Activated T-cell treated with anti-CD3 and anti-CD28 coated beads, Interleukin-2, amount 50 U/mL, for 72 hours (primary cell): ENCODE measurements at regions not wholly inside any gene's neighbourhood (a gene's known extent, or its start where the extent isn't known, plus 50 kb on each side); places are given as distances from the start of the nearest gene placed in this dataset.
A peak's percentile ranks its signal among the peaks of the same experiment; 100 is the strongest.

ENCODE experiments used
- ATAC-seq, 2 donors: fragments of 150-1000 bp; cut with Tn5 transposase; replicated peaks in 1 of 2; 2 replicates each; pipeline ENCODE4 v1.10.0; 2021; ENCODE audit warnings: moderate library complexity in 2 of 2, mild to moderate bottlenecking in 1 of 2
- DNase-seq, 2 donors: peaks; one replicate each; pipeline ENCODE4 v3.0.0; 2021 to 2022; ENCODE audit warnings: mixed read lengths in 1 of 2
- H3K27ac Mint-ChIP-seq: one replicate; pipeline ENCODE4 v1.8.0; 2022; ENCODE audit warnings: mild to moderate bottlenecking, moderate library complexity, mixed read lengths
- H3K27me3 Mint-ChIP-seq: one replicate; pipeline ENCODE4 v1.8.0; 2022; ENCODE audit warnings: low read depth, mixed read lengths
- H3K36me3 Mint-ChIP-seq, 2 donors: one replicate each; pipeline ENCODE4 v1.8.0; 2022; ENCODE audit warnings: mixed read lengths in 2 of 2, mild to moderate bottlenecking in 1 of 2; ENCODE audit not compliant: insufficient read depth in 2 of 2
- H3K4me1 Mint-ChIP-seq: one replicate; pipeline ENCODE4 v1.8.0; 2022; ENCODE audit warnings: low read depth, mixed read lengths
- H3K4me3 Mint-ChIP-seq, 2 donors: one replicate each; pipeline ENCODE4 v1.8.0; 2022; ENCODE audit warnings: mild to moderate bottlenecking in 2 of 2, mixed read lengths in 2 of 2, moderate library complexity in 2 of 2
- H3K9me3 Mint-ChIP-seq, 2 donors: one replicate each; pipeline ENCODE4 v1.8.0; 2022; ENCODE audit warnings: mixed read lengths in 2 of 2

DNA sequence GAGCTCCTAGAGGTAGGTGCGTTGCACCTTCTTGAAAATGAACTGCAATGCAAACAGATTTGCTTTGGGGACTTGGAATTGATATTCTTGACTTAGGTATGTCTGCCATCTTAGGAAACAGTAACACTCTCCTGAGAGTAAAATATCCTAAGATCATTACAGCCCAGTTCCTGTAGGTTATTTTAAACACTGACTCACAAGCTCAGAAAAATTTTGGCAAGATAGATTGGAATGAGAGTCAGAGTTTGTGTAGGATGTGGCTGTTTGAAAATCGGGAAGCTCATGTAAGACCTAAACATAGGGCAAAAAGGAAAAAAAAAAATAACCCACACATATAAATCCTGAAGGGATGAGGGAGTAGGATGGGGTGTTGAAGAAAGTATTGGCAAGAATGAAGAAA is 377.0 kb upstream of the LRRC4C start:
- no peak for DNase-seq
- Mint-ChIP-seq H3K36me3 (peaks cover 0 to 3% of the 10 kb centered on the region in 2 donors), H3K4me1 (no peaks in the 10 kb centered on the region), H3K4me3 (no peak overlapping the region), H3K27me3 (no peaks in the 10 kb centered on the region), H3K9me3 (peaks cover 8 to 10% of the 10 kb centered on the region in 2 donors), H3K27ac (no peak overlapping the region)
- no peak for ATAC-seq

DNA sequence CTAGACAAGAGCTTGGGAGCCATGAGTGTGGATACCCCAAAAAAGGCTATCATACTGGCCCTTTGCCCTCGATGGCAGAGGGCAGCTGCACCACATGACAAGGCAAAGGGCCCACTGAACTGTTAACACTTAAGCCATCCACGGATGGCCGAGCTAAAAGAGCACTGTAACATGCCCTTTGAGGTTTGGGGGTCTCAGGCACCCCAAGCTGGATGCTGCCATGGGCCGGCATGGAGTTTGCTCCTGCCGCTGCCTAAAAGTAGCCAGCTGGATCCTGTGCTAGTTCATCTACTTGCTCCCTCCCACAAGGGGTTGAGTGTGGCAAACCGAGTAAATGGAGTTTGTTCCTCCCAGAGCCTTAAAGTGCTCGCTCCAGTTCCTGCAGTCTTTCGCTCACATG is 383.2 kb upstream of the LRRC4C start:
- Mint-ChIP-seq H3K36me3 (no peaks in the 10 kb centered on the region), H3K4me3 (no peak overlapping the region), H3K4me1 (no peaks in the 10 kb centered on the region), H3K27me3 (no peaks in the 10 kb centered on the region), H3K27ac (no peak overlapping the region), H3K9me3 (peaks cover 5% of the 10 kb centered on the region in 2 donors)
- DNase-seq: no peak
- ATAC-seq: no peak

DNA sequence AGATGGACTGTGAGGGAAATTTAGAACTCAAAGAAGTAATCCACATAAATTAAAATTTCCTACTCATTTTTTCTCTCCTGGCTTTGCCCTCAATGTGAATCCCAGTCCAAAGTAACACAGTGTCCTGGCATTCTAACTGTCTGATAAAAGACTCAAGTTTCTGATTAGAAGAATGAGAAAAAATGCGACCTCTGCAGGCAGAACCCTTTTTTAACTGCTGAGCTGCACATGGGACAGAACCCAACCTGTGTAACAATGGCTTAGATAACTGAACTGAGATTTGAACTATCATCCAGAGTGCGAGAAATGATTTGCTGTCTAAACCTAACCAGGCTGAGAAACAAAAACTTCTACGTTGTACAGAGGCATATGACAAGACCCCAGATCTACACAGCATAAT is 385.6 kb upstream of the LRRC4C start:
- no peaks in the 10 kb centered on the region for H3K27me3 Mint-ChIP-seq
- no peaks in the 10 kb centered on the region for H3K4me1 Mint-ChIP-seq
- H3K9me3 Mint-ChIP-seq: peaks cover 6 to 7% of the 10 kb centered on the region in 2 donors
- no peak overlapping the region for H3K4me3 Mint-ChIP-seq
- DNase-seq (no peak), ATAC-seq (no peak)
- no peak overlapping the region for H3K27ac Mint-ChIP-seq
- no peaks in the 10 kb centered on the region for H3K36me3 Mint-ChIP-seq

DNA sequence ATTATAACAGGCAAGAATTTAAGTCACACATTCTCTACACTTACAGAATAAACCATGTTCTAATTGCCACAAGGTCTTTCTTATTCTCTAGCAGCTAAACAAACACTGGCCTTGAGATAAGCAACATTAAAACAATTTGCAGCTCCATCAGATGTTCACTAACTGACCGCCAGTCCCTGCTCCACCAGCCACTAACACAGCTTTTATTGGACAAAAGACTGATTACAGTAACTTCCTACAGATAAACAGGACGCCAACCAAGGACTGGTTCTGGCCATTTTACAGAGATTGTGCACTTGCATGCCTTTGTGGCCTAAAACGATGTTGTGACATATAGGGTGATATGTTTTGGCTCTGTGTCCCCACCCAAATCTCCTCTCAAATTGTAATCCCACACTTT is 388.9 kb upstream of the LRRC4C start:
- H3K27me3 Mint-ChIP-seq: no peaks in the 10 kb centered on the region
- no peak for DNase-seq
- no peaks in the 10 kb centered on the region for H3K36me3 Mint-ChIP-seq
- peaks cover 6% of the 10 kb centered on the region in 2 donors for H3K9me3 Mint-ChIP-seq
- ATAC-seq: no peak
- H3K27ac Mint-ChIP-seq: no peak overlapping the region
- no peak overlapping the region for H3K4me3 Mint-ChIP-seq
- no peaks in the 10 kb centered on the region for H3K4me1 Mint-ChIP-seq

DNA sequence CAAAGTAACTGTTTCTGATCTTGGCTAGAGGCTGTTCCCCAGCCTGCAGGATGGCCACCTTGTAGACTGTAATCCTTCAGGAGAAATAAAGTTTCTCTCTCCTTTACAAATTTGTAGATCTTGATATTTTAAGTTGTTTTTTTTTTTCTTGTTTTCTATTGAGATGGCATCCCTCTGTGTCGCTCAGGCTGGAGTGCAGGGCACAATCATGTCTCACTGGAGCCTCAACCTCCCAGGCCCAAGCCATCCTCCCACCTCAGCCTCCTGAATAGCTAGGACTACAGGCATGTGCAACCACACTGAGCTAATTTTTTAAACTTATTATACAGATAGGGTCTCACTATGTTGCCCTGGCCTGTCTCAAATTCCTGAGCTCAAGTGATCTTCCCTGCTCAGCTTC is 389.8 kb upstream of the LRRC4C start:
- Mint-ChIP-seq H3K27ac (no peak overlapping the region), H3K4me3 (no peak overlapping the region), H3K36me3 (no peaks in the 10 kb centered on the region), H3K4me1 (no peaks in the 10 kb centered on the region), H3K27me3 (no peaks in the 10 kb centered on the region), H3K9me3 (peaks cover 6 to 8% of the 10 kb centered on the region in 2 donors)
- ATAC-seq: no peak
- no peak for DNase-seq

DNA sequence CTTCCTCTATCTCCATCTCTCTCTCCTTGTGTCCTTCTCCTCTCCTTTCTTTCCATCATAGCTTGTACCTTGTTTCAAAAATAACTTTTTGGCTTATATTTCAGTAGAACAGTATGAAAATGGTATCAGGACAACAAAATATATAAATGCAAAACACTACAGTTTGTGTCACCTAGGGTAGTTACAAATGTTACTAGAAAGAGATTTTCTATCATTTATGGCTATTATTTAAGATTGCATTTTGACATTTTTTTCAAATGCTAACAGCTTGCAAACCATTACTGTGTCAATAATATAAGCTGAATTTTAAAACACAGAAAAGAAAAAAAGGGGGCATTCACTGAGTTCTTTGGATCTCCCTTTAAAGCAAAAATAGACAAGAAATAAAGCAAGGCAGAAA is 392.3 kb upstream of the LRRC4C start:
- no peaks in the 10 kb centered on the region for H3K27me3 Mint-ChIP-seq
- peaks cover 2 to 4% of the 10 kb centered on the region in 2 donors for H3K36me3 Mint-ChIP-seq
- DNase-seq (no peak), ATAC-seq (no peak)
- peaks cover 10 to 14% of the 10 kb centered on the region in 2 donors for H3K9me3 Mint-ChIP-seq
- no peak overlapping the region for H3K4me3 Mint-ChIP-seq
- peak overlapping the region; percentile 29 for H3K27ac Mint-ChIP-seq
- no peaks in the 10 kb centered on the region for H3K4me1 Mint-ChIP-seq

DNA sequence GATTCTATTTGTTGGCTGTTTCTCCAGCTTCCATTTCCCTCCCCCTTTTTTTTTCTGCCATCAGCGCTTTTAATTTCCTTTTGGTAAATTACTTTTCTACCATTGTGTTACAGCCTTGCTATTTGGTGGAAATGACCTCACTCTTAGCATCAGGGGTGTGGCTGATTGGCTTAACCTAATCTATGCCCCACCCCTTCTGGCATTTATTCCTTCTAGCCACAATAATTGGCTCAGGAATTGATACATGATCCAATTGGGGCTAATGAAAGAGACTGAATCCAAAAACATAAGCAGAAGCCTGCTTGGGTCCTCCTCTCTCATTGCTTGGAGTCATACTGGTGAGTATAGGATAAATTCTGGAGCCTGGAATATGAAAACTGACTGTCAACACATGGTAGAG is 402.4 kb upstream of the LRRC4C start:
- no peak for DNase-seq
- Mint-ChIP-seq H3K27me3 (no peaks in the 10 kb centered on the region), H3K4me3 (no peak overlapping the region), H3K27ac (no peak overlapping the region), H3K9me3 (peaks cover 5 to 13% of the 10 kb centered on the region in 2 donors), H3K4me1 (no peaks in the 10 kb centered on the region), H3K36me3 (no peaks in the 10 kb centered on the region)
- ATAC-seq: no peak

DNA sequence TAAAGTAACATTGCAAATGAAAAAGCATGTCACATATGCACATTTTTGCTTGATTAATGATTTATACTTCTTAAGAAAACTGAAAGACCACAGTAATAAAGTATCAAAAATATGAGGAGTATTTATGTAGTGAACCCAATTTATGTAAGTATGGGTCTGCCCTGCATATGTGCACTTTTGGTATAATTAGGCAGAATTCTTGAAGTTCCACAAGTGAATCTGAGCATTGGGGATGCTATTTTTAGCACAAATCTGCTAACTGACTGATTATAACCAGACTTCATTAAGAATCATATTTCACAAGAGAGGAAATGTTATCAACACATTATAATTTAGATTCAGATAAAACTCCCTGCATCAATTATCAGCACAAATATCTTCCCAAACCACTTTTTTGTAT is 407.1 kb upstream of the LRRC4C start:
- H3K36me3 Mint-ChIP-seq: no peaks in the 10 kb centered on the region
- ATAC-seq: no peak
- no peak overlapping the region for H3K4me3 Mint-ChIP-seq
- DNase-seq: no peak
- H3K27me3 Mint-ChIP-seq: no peaks in the 10 kb centered on the region
- no peaks in the 10 kb centered on the region for H3K4me1 Mint-ChIP-seq
- H3K27ac Mint-ChIP-seq: no peak overlapping the region
- peaks cover 3 to 9% of the 10 kb centered on the region in 2 donors for H3K9me3 Mint-ChIP-seq

DNA sequence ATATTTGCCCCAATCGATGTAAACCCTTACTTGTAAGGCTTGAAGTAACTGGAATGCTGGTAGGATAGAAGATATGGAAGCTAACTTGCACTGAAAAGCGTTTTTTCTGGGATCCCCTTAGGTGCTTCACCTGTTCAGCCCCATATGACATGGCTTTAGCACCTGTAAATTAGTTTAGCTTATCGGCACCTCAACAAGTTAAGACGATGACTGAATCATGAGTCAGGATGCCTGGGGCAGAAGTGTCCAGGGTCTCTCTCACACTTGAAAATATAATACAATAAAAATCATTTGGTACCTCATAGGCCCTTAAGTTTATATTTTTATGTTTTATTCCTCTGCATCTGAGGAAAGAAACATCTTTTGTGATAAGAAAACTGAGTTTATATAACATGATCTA is 409.2 kb upstream of the LRRC4C start:
- DNase-seq (no peak), ATAC-seq (no peak)
- Mint-ChIP-seq H3K4me1 (no peaks in the 10 kb centered on the region), H3K9me3 (peaks cover 2 to 9% of the 10 kb centered on the region in 2 donors), H3K27ac (no peak overlapping the region), H3K27me3 (no peaks in the 10 kb centered on the region), H3K4me3 (no peak overlapping the region), H3K36me3 (no peaks in the 10 kb centered on the region)

DNA sequence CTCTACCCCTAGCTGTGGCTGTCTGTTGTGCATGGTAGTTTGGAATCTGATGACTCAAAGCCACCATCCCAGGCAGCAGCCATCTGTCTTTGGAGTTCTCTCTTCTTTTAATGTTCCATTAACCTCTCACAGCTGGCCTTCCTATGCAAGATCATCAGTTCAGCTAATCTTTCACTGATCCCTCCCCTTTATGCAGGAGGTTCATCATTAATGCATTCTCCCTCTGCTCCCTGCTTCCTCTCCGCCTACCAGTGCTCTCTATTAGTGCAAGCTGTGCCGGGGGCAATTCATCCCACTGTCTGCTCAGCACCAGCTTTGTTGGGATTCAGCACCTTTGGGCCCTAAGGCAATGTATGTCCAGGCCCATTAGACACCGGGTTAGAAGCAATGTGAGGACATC is 413.0 kb upstream of the LRRC4C start:
- ATAC-seq (no peak), DNase-seq (no peak)
- no peaks in the 10 kb centered on the region for H3K4me1 Mint-ChIP-seq
- H3K27ac Mint-ChIP-seq: no peak overlapping the region
- H3K36me3 Mint-ChIP-seq: no peaks in the 10 kb centered on the region
- no peaks in the 10 kb centered on the region for H3K27me3 Mint-ChIP-seq
- H3K4me3 Mint-ChIP-seq: no peak overlapping the region
- H3K9me3 Mint-ChIP-seq: peaks cover 4 to 12% of the 10 kb centered on the region in 2 donors

DNA sequence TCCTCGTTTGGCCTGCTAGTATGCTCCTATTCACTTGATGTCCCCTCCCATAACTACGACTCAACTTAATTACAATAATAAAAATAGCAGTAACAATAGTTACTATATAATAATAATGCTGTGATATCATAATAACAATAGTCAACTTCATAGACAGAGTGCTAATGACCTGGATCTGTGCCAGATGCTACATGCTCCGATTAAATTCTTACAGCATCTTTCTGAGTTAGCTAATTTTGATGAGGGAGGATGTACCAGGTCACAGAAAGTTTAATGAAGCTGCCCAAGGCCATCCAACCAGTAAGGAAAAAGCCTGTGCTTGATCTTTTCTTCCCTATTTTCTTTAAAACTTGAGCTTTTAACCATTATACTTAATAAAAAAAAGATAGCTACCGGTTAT is 413.4 kb upstream of the LRRC4C start:
- no peaks in the 10 kb centered on the region for H3K4me1 Mint-ChIP-seq
- H3K27me3 Mint-ChIP-seq: no peaks in the 10 kb centered on the region
- H3K9me3 Mint-ChIP-seq: peaks cover 6 to 15% of the 10 kb centered on the region in 2 donors
- no peak overlapping the region for H3K4me3 Mint-ChIP-seq
- H3K36me3 Mint-ChIP-seq: no peaks in the 10 kb centered on the region
- ATAC-seq (no peak), DNase-seq (no peak)
- H3K27ac Mint-ChIP-seq: no peak overlapping the region

DNA sequence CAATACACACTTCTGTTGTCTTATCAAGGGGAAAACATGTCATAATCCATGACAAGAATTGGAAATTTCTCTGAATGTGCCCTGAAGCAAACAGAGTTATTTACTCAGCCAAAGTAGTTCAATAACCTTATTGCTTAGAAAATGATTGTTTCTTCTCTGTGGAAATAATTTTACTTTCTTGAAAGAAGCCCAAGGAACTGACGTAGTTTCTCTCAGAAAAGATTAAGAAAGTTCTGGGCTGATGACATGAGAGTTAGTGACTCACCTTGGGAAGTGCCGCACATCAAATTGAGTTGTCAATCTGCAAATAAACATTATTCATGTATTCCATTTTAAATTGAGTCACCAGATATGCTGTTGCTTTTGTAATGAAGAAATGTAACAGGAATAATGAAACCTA is 418.6 kb upstream of the LRRC4C start:
- ATAC-seq (no peak), DNase-seq (no peak)
- H3K4me3 Mint-ChIP-seq: no peak overlapping the region
- no peaks in the 10 kb centered on the region for H3K36me3 Mint-ChIP-seq
- H3K27me3 Mint-ChIP-seq: no peaks in the 10 kb centered on the region
- H3K27ac Mint-ChIP-seq: no peak overlapping the region
- peaks cover 13 to 16% of the 10 kb centered on the region in 2 donors for H3K9me3 Mint-ChIP-seq
- no peaks in the 10 kb centered on the region for H3K4me1 Mint-ChIP-seq

DNA sequence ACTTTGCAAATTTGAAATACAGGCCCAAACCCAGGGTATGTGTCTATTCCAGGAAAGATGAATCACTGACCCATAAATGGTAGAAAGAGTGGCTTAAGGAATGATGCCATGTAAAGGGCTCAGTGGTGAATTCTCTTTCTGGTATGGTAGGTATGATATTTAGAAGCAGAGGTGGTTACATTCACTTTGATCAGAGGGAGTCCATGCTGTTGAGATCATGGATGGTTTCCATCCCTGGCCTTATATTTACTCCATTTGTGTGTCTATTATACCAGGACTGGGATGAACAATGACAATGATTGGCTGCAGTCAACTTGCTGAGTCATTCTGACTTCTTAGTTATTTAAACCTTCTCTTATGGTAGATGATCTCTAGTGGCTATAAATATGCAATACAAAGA is 419.8 kb upstream of the LRRC4C start:
- ATAC-seq: no peak
- Mint-ChIP-seq H3K36me3 (no peaks in the 10 kb centered on the region), H3K27ac (no peak overlapping the region), H3K27me3 (no peaks in the 10 kb centered on the region), H3K4me1 (no peaks in the 10 kb centered on the region), H3K4me3 (no peak overlapping the region), H3K9me3 (peaks cover 12 to 14% of the 10 kb centered on the region in 2 donors)
- no peak for DNase-seq

DNA sequence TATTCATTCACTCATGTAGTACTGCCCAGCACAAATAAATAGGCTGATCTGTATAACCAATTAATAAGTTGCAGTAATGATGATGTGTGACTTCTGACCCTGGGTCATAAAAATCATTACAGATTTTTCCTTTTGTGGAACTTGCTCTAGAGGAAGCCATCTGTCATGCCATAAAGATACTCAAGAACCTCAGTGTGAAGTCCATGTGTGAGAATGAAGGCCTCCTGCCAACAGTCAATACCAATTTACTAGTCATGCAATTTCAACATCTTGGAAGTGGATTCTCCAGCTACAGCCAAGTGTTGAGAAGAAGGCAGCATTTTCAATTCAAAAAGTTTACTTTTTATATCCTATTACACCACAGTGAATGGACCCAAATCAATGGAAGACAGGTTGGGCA is 435.6 kb upstream of the LRRC4C start:
- no peak overlapping the region for H3K27ac Mint-ChIP-seq
- ATAC-seq: no peak
- no peaks in the 10 kb centered on the region for H3K27me3 Mint-ChIP-seq
- DNase-seq: no peak
- no peak overlapping the region for H3K4me3 Mint-ChIP-seq
- no peaks in the 10 kb centered on the region for H3K4me1 Mint-ChIP-seq
- H3K9me3 Mint-ChIP-seq: peaks cover 0 to 2% of the 10 kb centered on the region in 2 donors
- no peaks in the 10 kb centered on the region for H3K36me3 Mint-ChIP-seq
